ENCODE measurements at regions not wholly inside any gene's neighbourhood (a gene's known extent, or its start where the extent isn't known, plus 50 kb on each side); places are given as distances from the start of the nearest gene placed in this dataset.

GRCh38 chr10:21002091-21002878 is 105.2 kb upstream of the NEBL start:
- no peak overlapping the region for H3K27ac ChIP-seq
- TF ChIP-seq CTCF (IDR thresholded peaks at IDR 0.05) (no peak), ZFX (IDR thresholded peaks at IDR 0.05; ENCODE audit: borderline replicate concordance) (no peak)

DNA sequence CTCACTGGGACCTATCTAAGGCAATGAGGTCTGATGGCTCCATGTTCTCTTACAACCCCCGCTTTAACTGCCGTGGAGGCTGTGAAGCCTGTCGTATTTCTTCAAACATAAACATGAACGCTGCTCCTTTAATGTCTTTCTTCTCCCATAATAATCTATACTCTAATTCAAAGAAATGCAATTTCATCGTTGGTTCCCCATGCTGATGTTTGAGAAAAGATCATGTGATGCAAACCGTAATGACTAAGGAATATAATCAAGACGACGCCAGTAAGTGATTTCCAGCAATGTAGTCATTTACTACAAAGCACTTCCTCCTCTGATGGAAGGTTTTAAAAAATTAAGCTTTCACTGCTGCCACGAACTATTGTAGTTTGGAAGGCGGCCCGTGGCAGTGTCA is 102.6 kb upstream of the NEBL start:
- no peak for TF ChIP-seq CTCF (IDR thresholded peaks at IDR 0.05)
- TF ChIP-seq ZFX (IDR thresholded peaks at IDR 0.05; ENCODE audit: borderline replicate concordance), result no peak
- no peak overlapping the region for H3K27ac ChIP-seq

DNA sequence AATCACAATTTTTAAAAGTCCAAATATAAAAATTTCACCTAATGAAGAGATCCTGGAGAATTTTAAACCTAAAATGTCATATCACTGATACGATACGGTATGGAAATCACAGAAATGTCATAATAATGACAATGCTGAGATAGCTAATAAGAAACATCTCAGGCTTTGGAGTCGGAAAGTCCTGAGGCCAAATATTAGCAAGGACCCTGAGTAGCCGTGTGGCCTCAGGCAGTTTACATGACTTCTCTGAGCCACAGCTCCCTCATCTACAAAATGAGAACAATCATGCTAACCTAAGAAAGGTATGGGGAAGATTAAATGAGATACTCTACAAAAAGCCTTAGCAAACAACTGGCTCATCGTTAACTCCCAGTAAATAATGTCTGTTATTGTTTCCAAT is 100.9 kb upstream of the NEBL start:
- TF ChIP-seq CTCF (IDR thresholded peaks at IDR 0.05) (no peak), ZFX (IDR thresholded peaks at IDR 0.05; ENCODE audit: borderline replicate concordance) (no peak)
- H3K27ac ChIP-seq, result no peak overlapping the region

- H3K27ac ChIP-seq, result no peak overlapping the region
Measured at GRCh38 chr10:20995123-20995987, 98.2 kb upstream of the NEBL start.

DNA sequence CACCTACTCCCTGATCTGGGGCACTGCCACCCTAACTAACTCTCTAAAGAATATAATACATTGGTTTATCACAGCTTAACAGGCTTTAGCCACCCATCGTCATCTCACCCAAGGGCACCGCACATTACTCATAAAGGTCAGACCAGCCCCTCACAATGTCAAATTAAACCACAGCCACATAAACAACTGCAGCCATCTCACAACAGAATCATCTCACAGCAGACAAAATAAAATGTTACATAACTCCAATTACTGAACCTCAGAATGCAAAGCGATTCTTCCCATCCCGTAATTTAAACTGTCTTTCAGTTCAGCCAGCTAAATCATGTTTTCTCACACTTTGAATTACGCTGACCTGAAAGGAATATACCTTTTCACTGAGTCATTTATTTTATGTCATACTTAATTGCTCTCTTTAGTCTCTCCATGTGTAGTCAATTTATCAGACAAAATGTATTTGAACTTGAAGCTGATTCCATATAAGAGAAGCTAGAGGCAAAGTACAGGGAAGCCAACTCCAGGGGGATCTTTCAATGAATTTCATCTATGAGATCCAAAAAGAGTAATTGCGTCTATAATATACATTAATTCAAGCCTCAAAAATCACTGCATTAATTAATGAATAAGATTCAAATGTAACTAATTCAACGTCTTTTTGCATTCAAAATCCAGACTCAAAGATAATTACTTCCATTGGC is 96.9 kb upstream of the NEBL start:
- TF ChIP-seq CTCF (IDR thresholded peaks at IDR 0.05) (no peak), ZFX (IDR thresholded peaks at IDR 0.05; ENCODE audit: borderline replicate concordance) (no peak)
- H3K27ac ChIP-seq, result no peak overlapping the region

More at GRCh38 chr10:20995123-20995987, 98.2 kb upstream of the NEBL start:
- TF ChIP-seq ZFX (IDR thresholded peaks at IDR 0.05; ENCODE audit: borderline replicate concordance), result no peak
- TF ChIP-seq CTCF (IDR thresholded peaks at IDR 0.05), result no peak

GRCh38 chr10:20993389-20993788 is 96.3 kb upstream of the NEBL start:
- TF ChIP-seq ZFX (IDR thresholded peaks at IDR 0.05; ENCODE audit: borderline replicate concordance) (no peak), CTCF (IDR thresholded peaks at IDR 0.05) (no peak)

More at GRCh38 chr10:20993389-20993788, 96.3 kb upstream of the NEBL start:
- H3K27ac ChIP-seq, result no peak overlapping the region
